ENCODE measurements at regions not wholly inside any gene's neighbourhood (a gene's known extent, or its start where the extent isn't known, plus 50 kb on each side); places are given as distances from the start of the nearest gene placed in this dataset.

DNA sequence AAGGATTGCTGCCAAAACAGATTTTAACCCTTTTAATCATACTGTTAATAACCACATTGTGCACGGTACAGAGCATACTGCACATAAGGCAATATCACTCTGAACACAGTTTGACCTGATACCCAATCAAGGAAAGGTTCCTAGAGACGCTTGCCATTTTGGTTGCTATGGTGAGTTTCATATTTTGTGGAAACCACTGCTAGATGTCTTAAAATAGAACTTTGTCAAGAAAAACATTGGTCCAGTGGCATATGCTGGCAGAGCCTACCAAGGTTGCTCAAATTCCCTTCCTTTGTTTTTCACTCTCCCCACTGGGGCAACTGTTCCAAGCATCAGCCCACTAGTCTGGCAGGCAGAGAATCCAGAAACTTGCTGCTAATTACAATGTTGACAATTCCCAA is 114.8 kb upstream of the DPYD start:
- no peaks in the 10 kb centered on the region for H3K36me3 ChIP-seq (ENCODE audit: control insufficient read depth in 5 of 5, insufficient read depth in 5 of 5, low read length in 5 of 5)
- no peaks in the 10 kb centered on the region for H3K4me1 ChIP-seq (ENCODE audit: control insufficient read depth in 5 of 5, insufficient read depth in 5 of 5, low read length in 5 of 5)
- H3K9ac ChIP-seq (ENCODE audit: low read length in 5 of 5) = no peak overlapping the region
- H3K27me3 ChIP-seq (ENCODE audit: control insufficient read depth in 5 of 5, insufficient read depth in 4 of 5, low read length in 5 of 5) = no peaks in the 10 kb centered on the region
- H3K9me3 ChIP-seq (ENCODE audit: control insufficient read depth in 5 of 5, low read length in 5 of 5) = no peaks in the 10 kb centered on the region
- H3K27ac ChIP-seq (ENCODE audit: low read depth, low read length) = no peak overlapping the region
- H3K4me3 ChIP-seq (ENCODE audit: low read depth in 1 of 5, low read length in 5 of 5) = no peak overlapping the region

DNA sequence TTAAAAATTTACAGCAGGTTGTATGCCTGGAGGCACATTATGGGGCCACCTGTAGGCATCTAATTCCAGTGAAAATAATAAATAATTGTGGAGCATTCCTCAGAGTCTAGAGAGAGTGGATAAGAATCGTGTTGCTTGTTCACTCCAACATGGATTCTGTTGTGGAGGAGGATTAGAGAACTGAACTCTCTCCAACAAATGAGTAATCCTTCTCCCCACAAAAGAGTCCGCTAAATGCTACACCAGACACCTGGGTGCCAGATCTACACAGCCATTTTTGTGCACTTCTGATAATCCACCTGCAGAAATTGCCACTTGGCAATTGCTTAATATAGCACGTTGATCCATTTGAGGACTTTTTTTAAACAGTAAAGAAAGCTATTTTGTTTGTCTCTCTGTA is 113.7 kb upstream of the DPYD start:
- Histone ChIP-seq H3K27me3 (ENCODE audit: control insufficient read depth in 5 of 5, insufficient read depth in 4 of 5, low read length in 5 of 5) (no peaks in the 10 kb centered on the region), H3K27ac (ENCODE audit: low read depth, low read length) (no peak overlapping the region), H3K9me3 (ENCODE audit: control insufficient read depth in 5 of 5, low read length in 5 of 5) (no peaks in the 10 kb centered on the region), H3K4me3 (ENCODE audit: low read depth in 1 of 5, low read length in 5 of 5) (no peak overlapping the region), H3K4me1 (ENCODE audit: control insufficient read depth in 5 of 5, insufficient read depth in 5 of 5, low read length in 5 of 5) (no peaks in the 10 kb centered on the region), H3K9ac (ENCODE audit: low read length in 5 of 5) (no peak overlapping the region), H3K36me3 (ENCODE audit: control insufficient read depth in 5 of 5, insufficient read depth in 5 of 5, low read length in 5 of 5) (no peaks in the 10 kb centered on the region)

GRCh38 chr1:98032958-98033357 is 112.1 kb upstream of the DPYD start:
- H3K4me1 ChIP-seq (ENCODE audit: control insufficient read depth in 5 of 5, insufficient read depth in 5 of 5, low read length in 5 of 5) = no peaks in the 10 kb centered on the region
- no peaks in the 10 kb centered on the region for H3K9me3 ChIP-seq (ENCODE audit: control insufficient read depth in 5 of 5, low read length in 5 of 5)
- no peak overlapping the region for H3K27ac ChIP-seq (ENCODE audit: low read depth, low read length)
- no peaks in the 10 kb centered on the region for H3K27me3 ChIP-seq (ENCODE audit: control insufficient read depth in 5 of 5, insufficient read depth in 4 of 5, low read length in 5 of 5)
- no peak overlapping the region for H3K4me3 ChIP-seq (ENCODE audit: low read depth in 1 of 5, low read length in 5 of 5)
- no peak overlapping the region for H3K9ac ChIP-seq (ENCODE audit: low read length in 5 of 5)
- no peaks in the 10 kb centered on the region for H3K36me3 ChIP-seq (ENCODE audit: control insufficient read depth in 5 of 5, insufficient read depth in 5 of 5, low read length in 5 of 5)

GRCh38 chr1:98030976-98031375 is 110.1 kb upstream of the DPYD start:
- H3K4me3 ChIP-seq (ENCODE audit: low read depth in 1 of 5, low read length in 5 of 5) = no peak overlapping the region
- H3K4me1 ChIP-seq (ENCODE audit: control insufficient read depth in 5 of 5, insufficient read depth in 5 of 5, low read length in 5 of 5) = no peaks in the 10 kb centered on the region
- no peaks in the 10 kb centered on the region for H3K36me3 ChIP-seq (ENCODE audit: control insufficient read depth in 5 of 5, insufficient read depth in 5 of 5, low read length in 5 of 5)
- no peak overlapping the region for H3K27ac ChIP-seq (ENCODE audit: low read depth, low read length)
- H3K9ac ChIP-seq (ENCODE audit: low read length in 5 of 5) = no peak overlapping the region
- no peaks in the 10 kb centered on the region for H3K9me3 ChIP-seq (ENCODE audit: control insufficient read depth in 5 of 5, low read length in 5 of 5)
- H3K27me3 ChIP-seq (ENCODE audit: control insufficient read depth in 5 of 5, insufficient read depth in 4 of 5, low read length in 5 of 5) = no peaks in the 10 kb centered on the region

GRCh38 chr1:98030483-98030882 is 109.6 kb upstream of the DPYD start:
- H3K4me1 ChIP-seq (ENCODE audit: control insufficient read depth in 5 of 5, insufficient read depth in 5 of 5, low read length in 5 of 5) = no peaks in the 10 kb centered on the region
- H3K27ac ChIP-seq (ENCODE audit: low read depth, low read length) = no peak overlapping the region
- no peaks in the 10 kb centered on the region for H3K36me3 ChIP-seq (ENCODE audit: control insufficient read depth in 5 of 5, insufficient read depth in 5 of 5, low read length in 5 of 5)
- H3K27me3 ChIP-seq (ENCODE audit: control insufficient read depth in 5 of 5, insufficient read depth in 4 of 5, low read length in 5 of 5) = no peaks in the 10 kb centered on the region
- no peaks in the 10 kb centered on the region for H3K9me3 ChIP-seq (ENCODE audit: control insufficient read depth in 5 of 5, low read length in 5 of 5)
- no peak overlapping the region for H3K4me3 ChIP-seq (ENCODE audit: low read depth in 1 of 5, low read length in 5 of 5)
- no peak overlapping the region for H3K9ac ChIP-seq (ENCODE audit: low read length in 5 of 5)

- Histone ChIP-seq H3K27me3 (ENCODE audit: control insufficient read depth in 5 of 5, insufficient read depth in 4 of 5, low read length in 5 of 5) (no peaks in the 10 kb centered on the region), H3K27ac (ENCODE audit: low read depth, low read length) (no peak overlapping the region), H3K4me3 (ENCODE audit: low read depth in 1 of 5, low read length in 5 of 5) (no peak overlapping the region), H3K36me3 (ENCODE audit: control insufficient read depth in 5 of 5, insufficient read depth in 5 of 5, low read length in 5 of 5) (no peaks in the 10 kb centered on the region), H3K4me1 (ENCODE audit: control insufficient read depth in 5 of 5, insufficient read depth in 5 of 5, low read length in 5 of 5) (no peaks in the 10 kb centered on the region), H3K9ac (ENCODE audit: low read length in 5 of 5) (no peak overlapping the region), H3K9me3 (ENCODE audit: control insufficient read depth in 5 of 5, low read length in 5 of 5) (no peaks in the 10 kb centered on the region)
Measured at GRCh38 chr1:98028800-98029199, 108.0 kb upstream of the DPYD start.

GRCh38 chr1:98027103-98027705 is 106.4 kb upstream of the DPYD start:
- Histone ChIP-seq H3K9ac (ENCODE audit: low read length in 5 of 5) (no peak overlapping the region), H3K36me3 (ENCODE audit: control insufficient read depth in 5 of 5, insufficient read depth in 5 of 5, low read length in 5 of 5) (no peaks in the 10 kb centered on the region), H3K9me3 (ENCODE audit: control insufficient read depth in 5 of 5, low read length in 5 of 5) (no peaks in the 10 kb centered on the region), H3K27ac (ENCODE audit: low read depth, low read length) (no peak overlapping the region), H3K4me3 (ENCODE audit: low read depth in 1 of 5, low read length in 5 of 5) (no peak overlapping the region), H3K27me3 (ENCODE audit: control insufficient read depth in 5 of 5, insufficient read depth in 4 of 5, low read length in 5 of 5) (no peaks in the 10 kb centered on the region), H3K4me1 (ENCODE audit: control insufficient read depth in 5 of 5, insufficient read depth in 5 of 5, low read length in 5 of 5) (no peaks in the 10 kb centered on the region)

DNA sequence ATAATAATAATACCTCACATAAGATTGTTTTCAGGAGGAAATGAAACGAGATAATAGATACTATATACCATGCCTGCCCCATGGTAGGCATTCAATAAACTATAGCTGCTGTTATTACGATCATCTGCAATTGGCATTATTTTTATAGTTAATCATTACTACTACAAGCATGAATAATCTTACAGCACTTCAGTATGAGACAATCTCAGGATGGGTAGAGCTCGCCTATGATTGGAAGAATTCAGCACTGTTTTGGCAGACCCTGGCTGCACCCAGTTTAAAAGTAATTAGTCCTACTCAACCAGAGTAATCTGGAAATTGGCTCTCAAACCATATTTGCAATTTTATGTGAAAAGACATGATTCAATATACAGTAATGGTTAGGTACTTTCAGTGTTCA is 105.0 kb upstream of the DPYD start:
- H3K4me3 ChIP-seq (ENCODE audit: low read depth in 1 of 5, low read length in 5 of 5) = no peak overlapping the region
- no peaks in the 10 kb centered on the region for H3K4me1 ChIP-seq (ENCODE audit: control insufficient read depth in 5 of 5, insufficient read depth in 5 of 5, low read length in 5 of 5)
- H3K27me3 ChIP-seq (ENCODE audit: control insufficient read depth in 5 of 5, insufficient read depth in 4 of 5, low read length in 5 of 5) = no peaks in the 10 kb centered on the region
- H3K9me3 ChIP-seq (ENCODE audit: control insufficient read depth in 5 of 5, low read length in 5 of 5) = no peaks in the 10 kb centered on the region
- no peak overlapping the region for H3K9ac ChIP-seq (ENCODE audit: low read length in 5 of 5)
- no peak overlapping the region for H3K27ac ChIP-seq (ENCODE audit: low read depth, low read length)
- H3K36me3 ChIP-seq (ENCODE audit: control insufficient read depth in 5 of 5, insufficient read depth in 5 of 5, low read length in 5 of 5) = no peaks in the 10 kb centered on the region

GRCh38 chr1:98021126-98021525 is 100.3 kb upstream of the DPYD start:
- Histone ChIP-seq H3K9me3 (ENCODE audit: control insufficient read depth in 5 of 5, low read length in 5 of 5) (no peaks in the 10 kb centered on the region), H3K9ac (ENCODE audit: low read length in 5 of 5) (no peak overlapping the region), H3K27me3 (ENCODE audit: control insufficient read depth in 5 of 5, insufficient read depth in 4 of 5, low read length in 5 of 5) (no peaks in the 10 kb centered on the region), H3K4me1 (ENCODE audit: control insufficient read depth in 5 of 5, insufficient read depth in 5 of 5, low read length in 5 of 5) (no peaks in the 10 kb centered on the region), H3K36me3 (ENCODE audit: control insufficient read depth in 5 of 5, insufficient read depth in 5 of 5, low read length in 5 of 5) (no peaks in the 10 kb centered on the region), H3K27ac (ENCODE audit: low read depth, low read length) (no peak overlapping the region), H3K4me3 (ENCODE audit: low read depth in 1 of 5, low read length in 5 of 5) (no peak overlapping the region)

GRCh38 chr1:98019747-98020146 is 98.9 kb upstream of the DPYD start:
- Histone ChIP-seq H3K4me3 (ENCODE audit: low read depth in 1 of 5, low read length in 5 of 5) (no peak overlapping the region), H3K4me1 (ENCODE audit: control insufficient read depth in 5 of 5, insufficient read depth in 5 of 5, low read length in 5 of 5) (no peaks in the 10 kb centered on the region), H3K9ac (ENCODE audit: low read length in 5 of 5) (no peak overlapping the region), H3K9me3 (ENCODE audit: control insufficient read depth in 5 of 5, low read length in 5 of 5) (no peaks in the 10 kb centered on the region), H3K27ac (ENCODE audit: low read depth, low read length) (no peak overlapping the region), H3K36me3 (ENCODE audit: control insufficient read depth in 5 of 5, insufficient read depth in 5 of 5, low read length in 5 of 5) (no peaks in the 10 kb centered on the region), H3K27me3 (ENCODE audit: control insufficient read depth in 5 of 5, insufficient read depth in 4 of 5, low read length in 5 of 5) (no peaks in the 10 kb centered on the region)

DNA sequence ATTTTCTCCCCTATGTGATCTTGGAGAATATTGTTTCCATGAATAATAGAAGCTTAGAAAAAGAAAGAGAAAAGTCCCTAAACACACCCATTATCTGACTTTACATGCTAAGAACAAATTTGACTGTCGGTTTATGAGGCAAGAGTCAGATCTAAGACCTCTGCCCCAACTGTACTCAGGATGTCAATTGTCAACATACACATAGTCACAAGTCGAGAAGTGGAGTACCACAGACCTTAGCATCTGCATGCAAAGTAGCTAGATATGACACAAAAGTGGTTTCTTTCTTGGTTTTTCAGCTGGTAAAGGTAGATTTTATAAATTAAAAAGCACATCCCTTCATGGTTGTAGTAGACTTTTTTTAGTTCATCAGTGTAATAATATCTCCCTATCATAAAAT is 97.2 kb upstream of the DPYD start:
- no peaks in the 10 kb centered on the region for H3K36me3 ChIP-seq (ENCODE audit: control insufficient read depth in 5 of 5, insufficient read depth in 5 of 5, low read length in 5 of 5)
- H3K27ac ChIP-seq (ENCODE audit: low read depth, low read length) = no peak overlapping the region
- H3K9me3 ChIP-seq (ENCODE audit: control insufficient read depth in 5 of 5, low read length in 5 of 5) = no peaks in the 10 kb centered on the region
- H3K4me1 ChIP-seq (ENCODE audit: control insufficient read depth in 5 of 5, insufficient read depth in 5 of 5, low read length in 5 of 5) = no peaks in the 10 kb centered on the region
- no peaks in the 10 kb centered on the region for H3K27me3 ChIP-seq (ENCODE audit: control insufficient read depth in 5 of 5, insufficient read depth in 4 of 5, low read length in 5 of 5)
- no peak overlapping the region for H3K4me3 ChIP-seq (ENCODE audit: low read depth in 1 of 5, low read length in 5 of 5)
- no peak overlapping the region for H3K9ac ChIP-seq (ENCODE audit: low read length in 5 of 5)
